ENCODE measurements at regions not wholly inside any gene's neighbourhood (a gene's known extent, or its start where the extent isn't known, plus 50 kb on each side); places are given as distances from the start of the nearest gene placed in this dataset.
A peak's percentile ranks its signal among the peaks of the same experiment; 100 is the strongest.

DNA sequence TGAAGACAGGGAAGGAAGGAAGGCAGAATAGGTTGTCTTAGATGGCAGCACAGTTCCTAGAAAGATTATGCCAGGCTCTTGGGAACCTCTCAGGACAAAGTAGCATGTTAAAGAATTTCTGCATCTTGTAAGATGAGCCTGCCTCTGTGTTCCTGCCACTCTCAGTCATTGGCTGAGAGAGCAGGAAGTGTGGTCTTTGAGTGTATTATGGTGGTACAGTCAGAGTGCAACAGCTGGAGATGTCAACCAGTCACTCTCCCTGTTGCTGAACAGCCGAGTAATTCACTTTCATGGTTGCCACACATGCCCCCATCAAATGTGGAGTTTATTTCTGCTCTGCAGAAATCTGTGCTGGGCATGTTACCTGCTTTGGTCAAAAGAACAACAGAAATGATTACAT lies 659.6 kb upstream of the RIOK2 start:
- H3K27ac ChIP-seq (replicated peaks), result no peak overlapping the region
- no peak overlapping the region for H3K4me3 ChIP-seq (replicated peaks; ENCODE audit: insufficient read depth, low read length)
- no peak for DNase-seq (ENCODE audit: low read depth in 1 of 2, low spot score in 1 of 2)
- no peak for TF ChIP-seq GABPA (IDR thresholded peaks at IDR 0.05; ENCODE audit: low read depth)
- no peak for TF ChIP-seq SPI1 (IDR thresholded peaks at IDR 0.05; ENCODE audit: borderline replicate concordance, low read depth)
- no peak for TF ChIP-seq POLR2AphosphoS5 (IDR thresholded peaks at IDR 0.05; ENCODE audit: low read depth)
- TF ChIP-seq, protein P1, sequence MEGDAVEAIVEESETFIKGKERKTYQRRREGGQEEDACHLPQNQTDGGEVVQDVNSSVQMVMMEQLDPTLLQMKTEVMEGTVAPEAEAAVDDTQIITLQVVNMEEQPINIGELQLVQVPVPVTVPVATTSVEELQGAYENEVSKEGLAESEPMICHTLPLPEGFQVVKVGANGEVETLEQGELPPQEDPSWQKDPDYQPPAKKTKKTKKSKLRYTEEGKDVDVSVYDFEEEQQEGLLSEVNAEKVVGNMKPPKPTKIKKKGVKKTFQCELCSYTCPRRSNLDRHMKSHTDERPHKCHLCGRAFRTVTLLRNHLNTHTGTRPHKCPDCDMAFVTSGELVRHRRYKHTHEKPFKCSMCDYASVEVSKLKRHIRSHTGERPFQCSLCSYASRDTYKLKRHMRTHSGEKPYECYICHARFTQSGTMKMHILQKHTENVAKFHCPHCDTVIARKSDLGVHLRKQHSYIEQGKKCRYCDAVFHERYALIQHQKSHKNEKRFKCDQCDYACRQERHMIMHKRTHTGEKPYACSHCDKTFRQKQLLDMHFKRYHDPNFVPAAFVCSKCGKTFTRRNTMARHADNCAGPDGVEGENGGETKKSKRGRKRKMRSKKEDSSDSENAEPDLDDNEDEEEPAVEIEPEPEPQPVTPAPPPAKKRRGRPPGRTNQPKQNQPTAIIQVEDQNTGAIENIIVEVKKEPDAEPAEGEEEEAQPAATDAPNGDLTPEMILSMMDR (IDR thresholded peaks at IDR 0.05; ENCODE audit: insufficient read depth, low read length), result no peak
- TF ChIP-seq, protein P2, sequence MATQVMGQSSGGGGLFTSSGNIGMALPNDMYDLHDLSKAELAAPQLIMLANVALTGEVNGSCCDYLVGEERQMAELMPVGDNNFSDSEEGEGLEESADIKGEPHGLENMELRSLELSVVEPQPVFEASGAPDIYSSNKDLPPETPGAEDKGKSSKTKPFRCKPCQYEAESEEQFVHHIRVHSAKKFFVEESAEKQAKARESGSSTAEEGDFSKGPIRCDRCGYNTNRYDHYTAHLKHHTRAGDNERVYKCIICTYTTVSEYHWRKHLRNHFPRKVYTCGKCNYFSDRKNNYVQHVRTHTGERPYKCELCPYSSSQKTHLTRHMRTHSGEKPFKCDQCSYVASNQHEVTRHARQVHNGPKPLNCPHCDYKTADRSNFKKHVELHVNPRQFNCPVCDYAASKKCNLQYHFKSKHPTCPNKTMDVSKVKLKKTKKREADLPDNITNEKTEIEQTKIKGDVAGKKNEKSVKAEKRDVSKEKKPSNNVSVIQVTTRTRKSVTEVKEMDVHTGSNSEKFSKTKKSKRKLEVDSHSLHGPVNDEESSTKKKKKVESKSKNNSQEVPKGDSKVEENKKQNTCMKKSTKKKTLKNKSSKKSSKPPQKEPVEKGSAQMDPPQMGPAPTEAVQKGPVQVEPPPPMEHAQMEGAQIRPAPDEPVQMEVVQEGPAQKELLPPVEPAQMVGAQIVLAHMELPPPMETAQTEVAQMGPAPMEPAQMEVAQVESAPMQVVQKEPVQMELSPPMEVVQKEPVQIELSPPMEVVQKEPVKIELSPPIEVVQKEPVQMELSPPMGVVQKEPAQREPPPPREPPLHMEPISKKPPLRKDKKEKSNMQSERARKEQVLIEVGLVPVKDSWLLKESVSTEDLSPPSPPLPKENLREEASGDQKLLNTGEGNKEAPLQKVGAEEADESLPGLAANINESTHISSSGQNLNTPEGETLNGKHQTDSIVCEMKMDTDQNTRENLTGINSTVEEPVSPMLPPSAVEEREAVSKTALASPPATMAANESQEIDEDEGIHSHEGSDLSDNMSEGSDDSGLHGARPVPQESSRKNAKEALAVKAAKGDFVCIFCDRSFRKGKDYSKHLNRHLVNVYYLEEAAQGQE (IDR thresholded peaks at IDR 0.05; ENCODE audit: insufficient replicate concordance, low read depth), result no peak
- no peaks in the 10 kb centered on the region for H3K27me3 ChIP-seq (ENCODE audit: insufficient read depth, poor library complexity, severe bottlenecking)

DNA sequence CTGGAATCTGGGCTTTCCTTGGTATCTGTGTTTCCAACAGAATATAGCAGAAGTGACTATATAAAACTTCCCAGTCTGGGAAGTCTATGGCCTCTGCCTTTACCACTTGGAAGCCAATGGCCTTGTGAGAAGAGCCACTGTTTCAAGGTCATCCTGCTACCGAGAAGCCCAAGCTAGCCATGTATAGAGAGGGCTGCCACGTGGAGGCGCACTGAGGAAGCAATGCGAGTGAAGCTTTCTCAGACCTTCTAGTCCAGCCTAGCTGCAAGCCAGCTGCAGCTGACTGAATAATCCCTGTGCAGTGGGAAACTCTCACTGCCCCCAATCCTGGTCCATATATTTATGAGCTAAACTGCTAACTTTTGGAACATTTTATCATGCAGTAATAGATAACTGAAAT lies 661.8 kb upstream of the RIOK2 start:
- Histone ChIP-seq H3K27me3 (ENCODE audit: insufficient read depth, poor library complexity, severe bottlenecking) (no peaks in the 10 kb centered on the region), H3K27ac (replicated peaks) (no peak overlapping the region), H3K4me3 (replicated peaks; ENCODE audit: insufficient read depth, low read length) (no peak overlapping the region)
- TF ChIP-seq POLR2AphosphoS5 (IDR thresholded peaks at IDR 0.05; ENCODE audit: low read depth), result no peak
- TF ChIP-seq, protein P2 (IDR thresholded peaks at IDR 0.05; ENCODE audit: insufficient replicate concordance, low read depth), result no peak
- TF ChIP-seq GABPA (IDR thresholded peaks at IDR 0.05; ENCODE audit: low read depth), result no peak
- DNase-seq (ENCODE audit: low read depth in 1 of 2, low spot score in 1 of 2), result no peak

DNA sequence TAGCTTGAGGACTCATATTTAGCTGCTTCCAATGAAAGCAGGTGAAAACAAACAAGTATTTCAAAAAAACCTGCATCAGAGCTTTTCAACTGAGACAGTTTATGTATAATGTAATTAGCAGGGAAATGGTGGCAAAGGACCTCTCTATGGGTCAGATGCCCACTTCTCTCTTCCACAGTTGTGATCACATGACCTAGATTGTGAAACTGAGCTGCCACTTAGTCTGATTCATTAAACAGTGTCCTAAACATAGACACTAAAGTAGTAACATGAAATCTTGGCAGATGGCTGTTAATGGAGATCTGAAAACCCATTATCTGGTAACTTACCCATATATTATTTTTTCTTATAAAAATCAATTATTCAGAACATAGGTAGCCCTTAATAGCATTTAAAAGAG lies 663.6 kb upstream of the RIOK2 start:
- peak in 1 of 2 experiments; percentile 8 for DNase-seq (ENCODE audit: low read depth in 1 of 2, low spot score in 1 of 2)
- Histone ChIP-seq H3K4me3 (replicated peaks; ENCODE audit: insufficient read depth, low read length) (no peak overlapping the region), H3K27ac (replicated peaks) (no peak overlapping the region), H3K27me3 (ENCODE audit: insufficient read depth, poor library complexity, severe bottlenecking) (no peaks in the 10 kb centered on the region)
- no peak for TF ChIP-seq SPI1 (IDR thresholded peaks at IDR 0.05; ENCODE audit: borderline replicate concordance, low read depth)
- TF ChIP-seq, protein P2 (IDR thresholded peaks at IDR 0.05; ENCODE audit: insufficient replicate concordance, low read depth), result no peak
- TF ChIP-seq, protein P1 (IDR thresholded peaks at IDR 0.05; ENCODE audit: insufficient read depth, low read length), result no peak
- no peak for TF ChIP-seq GABPA (IDR thresholded peaks at IDR 0.05; ENCODE audit: low read depth)
- TF ChIP-seq POLR2AphosphoS5 (IDR thresholded peaks at IDR 0.05; ENCODE audit: low read depth), result no peak
